ENCODE measurements at regions not wholly inside any gene's neighbourhood (a gene's known extent, or its start where the extent isn't known, plus 50 kb on each side); places are given as distances from the start of the nearest gene placed in this dataset.

DNA sequence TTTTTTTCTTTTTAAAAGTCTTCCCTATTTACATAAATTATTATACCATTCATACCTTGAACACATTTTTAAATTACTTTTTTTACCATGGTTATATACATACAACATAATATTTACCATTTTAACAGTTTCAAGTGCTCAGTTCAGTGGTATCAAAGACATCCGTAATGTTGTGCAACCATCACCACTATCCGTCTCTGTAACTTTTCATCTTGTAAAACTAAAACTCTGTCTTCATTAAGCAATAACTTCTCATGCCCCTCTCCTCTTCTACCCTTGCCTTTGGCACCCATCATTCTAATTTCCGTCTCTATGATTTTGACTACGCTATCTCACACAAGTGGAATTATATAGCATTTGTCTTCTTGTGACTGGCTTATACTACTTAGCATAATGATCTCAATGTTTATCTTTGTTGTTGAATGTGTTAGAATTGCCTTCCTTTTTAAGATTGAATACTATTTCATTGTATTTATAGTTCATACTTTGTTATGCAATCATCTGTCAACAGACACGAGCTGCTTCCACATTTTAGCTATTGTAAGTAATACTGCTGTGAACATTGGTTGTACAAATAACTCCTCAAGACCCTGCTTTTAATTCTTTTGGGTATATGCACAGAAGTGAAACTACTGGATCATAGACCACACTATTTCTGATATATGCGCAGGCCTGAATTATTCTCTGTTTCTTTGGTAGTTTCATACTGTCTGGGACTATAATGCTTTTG is 689.5 kb upstream of the NCAM2 start:
- no peak for DNase-seq

- DNase-seq: no peak
Measured at GRCh38 chr21:20311234-20311787, 686.9 kb upstream of the NCAM2 start.

GRCh38 chr21:20313013-20313412 is 685.2 kb upstream of the NCAM2 start:
- DNase-seq: no peak

DNA sequence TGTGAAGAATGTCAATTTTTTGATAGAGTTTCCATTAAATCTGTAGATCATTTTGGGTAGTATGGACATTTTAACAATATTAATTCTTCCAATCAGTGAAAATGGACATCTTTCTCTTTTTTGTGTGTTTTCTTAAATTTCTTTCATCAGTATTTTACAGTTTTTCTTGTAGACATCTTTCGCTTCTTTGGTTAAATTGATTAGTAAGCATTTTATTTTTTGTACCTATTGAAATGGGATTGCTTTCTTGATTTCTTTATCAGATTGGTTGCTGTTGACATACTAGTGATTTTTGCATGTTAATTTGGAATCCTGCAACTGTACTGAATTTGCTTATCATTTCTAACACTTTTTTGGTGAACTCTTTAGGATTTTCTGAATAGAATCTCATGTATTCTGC is 683.2 kb upstream of the NCAM2 start:
- DNase-seq: no peak

DNA sequence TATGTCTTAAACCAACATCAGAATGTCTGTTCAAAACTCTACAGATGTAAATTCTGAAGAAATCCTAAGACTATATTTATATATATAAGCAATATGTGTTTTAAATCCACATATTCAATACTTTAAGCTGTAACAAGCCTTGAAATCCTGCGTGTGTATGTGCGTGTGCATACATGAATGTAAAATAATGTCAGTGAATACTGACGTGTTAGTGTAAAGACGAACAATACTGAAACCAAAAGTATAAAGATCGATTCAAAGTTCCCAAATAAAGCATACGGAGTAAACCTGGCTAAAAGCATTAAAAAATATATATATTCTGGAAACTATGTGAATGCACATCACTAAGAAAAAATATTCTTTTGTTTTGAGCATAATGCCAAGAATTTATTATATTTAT is 668.6 kb upstream of the NCAM2 start:
- DNase-seq: no peak

DNA sequence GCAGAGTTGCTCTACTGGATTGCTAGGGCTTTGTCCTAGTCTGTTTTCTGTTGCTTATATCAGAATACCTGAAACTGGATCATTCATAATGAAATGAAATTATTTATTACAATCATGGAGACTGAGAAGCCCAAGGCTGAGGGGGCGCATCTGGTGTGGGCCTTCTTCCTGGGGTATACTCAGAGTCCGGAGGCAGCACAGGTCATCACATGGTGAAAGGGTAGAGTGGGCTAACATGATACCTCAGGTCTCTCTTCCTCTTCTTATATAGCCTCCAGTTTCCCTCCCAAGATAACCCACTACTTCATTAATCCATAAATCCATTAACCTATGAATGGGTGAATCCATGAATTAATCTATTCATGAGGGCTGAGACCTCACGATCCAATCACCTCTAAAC is 667.6 kb upstream of the NCAM2 start:
- no peak for DNase-seq

DNA sequence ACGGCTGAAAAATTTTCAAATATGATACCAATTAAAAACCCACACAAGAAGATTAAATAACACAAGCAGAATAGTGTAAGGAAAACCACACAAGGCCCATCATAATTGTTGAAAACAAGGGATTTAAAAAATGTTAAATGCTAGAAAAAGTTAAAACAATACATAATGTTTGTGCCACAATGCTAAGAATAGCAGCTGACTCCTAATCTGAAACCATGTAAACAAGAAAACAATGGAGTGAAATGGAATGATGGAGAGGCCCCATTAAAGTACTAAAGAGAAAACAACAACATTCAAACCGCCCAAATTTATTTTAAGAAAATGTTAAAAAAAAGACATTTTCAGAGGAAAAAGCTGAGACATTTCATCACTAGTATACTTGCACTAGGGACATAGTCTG is 663.6 kb upstream of the NCAM2 start:
- DNase-seq: no peak

DNA sequence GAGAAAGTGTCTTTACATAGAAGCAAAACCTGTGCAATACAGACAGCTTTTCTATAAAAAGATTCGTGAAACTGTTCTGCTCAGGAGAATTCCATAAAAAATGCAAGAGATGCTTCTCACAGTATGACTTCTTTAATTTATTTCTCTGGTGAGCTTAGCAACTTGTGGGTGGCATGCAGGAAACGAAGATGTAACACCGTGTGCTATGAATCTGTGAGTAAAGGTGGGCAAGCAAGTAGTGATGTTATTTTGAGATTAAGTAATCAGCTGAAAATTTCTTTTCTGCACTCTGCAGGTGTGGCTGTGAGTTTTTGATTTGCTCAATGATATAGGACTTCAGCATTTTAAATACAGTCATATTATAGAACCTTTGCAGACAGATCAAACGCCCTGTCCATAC is 656.8 kb upstream of the NCAM2 start:
- no peak for DNase-seq

DNA sequence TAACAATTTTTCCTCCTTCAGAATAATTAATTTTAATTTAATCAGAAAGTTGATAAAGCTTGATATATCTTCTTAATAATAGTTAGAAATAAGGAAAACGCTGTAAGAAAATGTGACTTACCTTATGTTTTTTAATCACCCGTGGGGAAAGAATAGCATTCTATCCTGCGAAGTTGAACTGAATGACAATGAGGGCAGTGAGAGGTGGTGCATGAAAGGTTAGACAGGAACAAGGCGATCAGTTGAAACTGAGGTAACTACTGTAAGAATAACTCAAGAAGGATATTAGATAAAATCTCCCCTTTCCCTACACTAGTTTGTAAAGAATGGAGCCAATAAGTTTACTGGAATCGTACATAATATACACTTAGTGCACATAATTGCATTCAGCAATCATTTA is 655.0 kb upstream of the NCAM2 start:
- no peak for DNase-seq

- no peak for DNase-seq
Measured at GRCh38 chr21:20351138-20351537, 647.1 kb upstream of the NCAM2 start.

GRCh38 chr21:20353351-20353750 is 644.9 kb upstream of the NCAM2 start:
- no peak for DNase-seq

DNA sequence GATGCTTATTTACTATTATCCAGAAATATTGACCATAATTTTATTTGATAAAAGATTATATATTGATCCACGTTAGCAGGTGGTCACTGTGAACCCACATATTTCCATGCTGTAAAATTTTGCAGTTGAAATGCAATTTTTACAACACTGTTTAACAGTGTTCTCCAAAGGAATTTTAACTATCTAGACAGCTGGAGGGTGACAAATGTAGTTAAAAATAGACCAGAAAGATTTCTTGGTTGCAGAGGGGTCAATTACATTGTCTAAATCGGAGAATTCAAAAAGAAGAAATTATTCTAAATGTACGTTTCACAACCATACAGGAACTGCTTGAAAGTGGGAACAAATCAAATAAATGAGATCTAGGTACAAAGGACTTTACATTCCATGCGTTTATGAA is 625.2 kb upstream of the NCAM2 start:
- no peak for DNase-seq

GRCh38 chr21:20377250-20377649 is 621.0 kb upstream of the NCAM2 start:
- no peak for DNase-seq

- DNase-seq: no peak
Measured at GRCh38 chr21:20388400-20388799, 609.8 kb upstream of the NCAM2 start.

GRCh38 chr21:20396798-20397197 is 601.4 kb upstream of the NCAM2 start:
- DNase-seq: no peak

- DNase-seq: no peak
Measured at GRCh38 chr21:20404915-20405314, 593.3 kb upstream of the NCAM2 start.

DNA sequence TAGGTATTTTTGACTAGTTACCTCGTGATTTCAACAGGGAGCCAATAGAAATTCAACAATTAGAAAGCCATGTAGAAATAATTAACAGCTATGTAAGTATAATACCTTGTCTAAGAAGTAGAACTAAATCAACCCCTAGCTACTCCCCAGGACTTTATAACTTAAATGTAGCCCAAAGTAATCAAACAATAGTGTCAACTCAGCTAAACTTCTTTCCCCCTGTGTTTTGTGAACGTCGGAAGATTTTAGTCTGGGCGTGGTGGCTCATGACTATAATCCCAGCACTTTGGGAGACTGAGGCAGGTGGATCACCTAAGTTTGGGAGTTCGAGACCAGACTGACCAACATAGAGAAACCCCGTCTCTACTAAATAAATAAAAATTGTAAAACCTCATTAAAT is 579.9 kb upstream of the NCAM2 start:
- no peak for DNase-seq

DNA sequence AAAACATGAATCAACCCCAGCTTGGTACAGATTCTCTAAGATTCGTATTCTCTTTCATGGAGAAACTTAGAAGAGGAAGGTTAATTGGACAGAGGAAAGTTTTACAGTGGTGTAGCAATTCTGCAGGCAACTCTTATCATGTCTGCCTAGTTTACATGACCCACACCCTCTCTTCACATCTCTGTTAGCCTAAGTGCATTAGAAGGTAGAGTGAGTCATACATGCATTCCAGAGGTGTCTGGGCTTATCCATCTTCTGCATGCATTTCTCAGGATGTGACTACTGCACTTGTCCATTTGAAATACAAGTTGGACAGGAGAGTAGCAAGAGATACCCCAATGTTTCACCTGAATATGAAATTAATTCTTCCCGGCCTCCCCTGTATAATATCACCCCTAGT is 578.4 kb upstream of the NCAM2 start:
- no peak for DNase-seq

- no peak for DNase-seq
Measured at GRCh38 chr21:20424943-20425342, 573.3 kb upstream of the NCAM2 start.

GRCh38 chr21:20425856-20426255 is 572.4 kb upstream of the NCAM2 start:
- DNase-seq: no peak

- no peak for DNase-seq
Measured at GRCh38 chr21:20440338-20440737, 557.9 kb upstream of the NCAM2 start.

- no peak for DNase-seq
Measured at GRCh38 chr21:20443558-20444155, 554.6 kb upstream of the NCAM2 start.

GRCh38 chr21:20445971-20446370 is 552.2 kb upstream of the NCAM2 start:
- DNase-seq: no peak

DNA sequence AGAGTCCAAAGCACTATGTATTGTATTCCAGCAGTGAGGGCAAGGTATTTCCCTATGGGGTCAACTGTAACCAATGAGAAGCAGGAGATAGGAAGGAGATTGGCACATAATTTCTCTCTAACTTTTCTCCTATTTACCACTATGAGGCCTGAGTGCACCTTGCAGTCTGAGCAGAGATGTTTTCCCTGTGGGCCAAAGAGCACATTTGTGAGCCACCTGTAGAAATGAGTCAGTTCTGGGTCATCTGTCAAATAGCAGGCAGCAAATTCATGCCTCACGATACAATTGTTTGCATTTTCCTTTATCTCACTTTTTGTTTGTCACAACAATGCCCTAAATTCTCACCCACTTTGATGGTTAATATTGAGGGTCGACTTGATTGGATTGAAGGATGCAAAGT is 547.2 kb upstream of the NCAM2 start:
- DNase-seq: no peak

GRCh38 chr21:20452935-20453334 is 545.3 kb upstream of the NCAM2 start:
- no peak for DNase-seq

Measured in femur (tissue), 1 donor.